Fibroblast of gingiva (primary cell): ENCODE measurements at regions not wholly inside any gene's neighbourhood (a gene's known extent, or its start where the extent isn't known, plus 50 kb on each side); places are given as distances from the start of the nearest gene placed in this dataset.
"Not testable (repeated sequence)": the region's sequence is repeated elsewhere in the genome, so short reads cannot be mapped to it uniquely, and the experiment has no call there.

Experiments used
- DNase-seq: peaks from one replicate; pipeline ENCODE4 v3.0.0-alpha.2; 2011; ENCODE audit warnings: low read depth

GRCh38 chr10:70990156-70990555 is 101.8 kb upstream of the PCBD1 start:
- not testable (repeated sequence) for DNase-seq

GRCh38 chr10:70990681-70991080 is 102.3 kb upstream of the PCBD1 start:
- DNase-seq = no peak

GRCh38 chr10:70991140-70992124 is 103.1 kb upstream of the PCBD1 start:
- no peak for DNase-seq

GRCh38 chr10:70992436-70992835 is 104.1 kb upstream of the PCBD1 start:
- DNase-seq = no peak

GRCh38 chr10:70993051-70993450 is 104.7 kb upstream of the PCBD1 start:
- no peak for DNase-seq

- DNase-seq = no peak
Measured at GRCh38 chr10:70996549-70996948, 108.2 kb upstream of the PCBD1 start.

GRCh38 chr10:70997236-70997635 is 108.9 kb upstream of the PCBD1 start:
- DNase-seq = no peak

- DNase-seq = no peak
Measured at GRCh38 chr10:70998086-70998485, 109.7 kb upstream of the PCBD1 start.

GRCh38 chr10:71001470-71001869 is 113.1 kb upstream of the PCBD1 start:
- DNase-seq = no peak

- DNase-seq = no peak
Measured at GRCh38 chr10:71004176-71005075, 116.1 kb upstream of the PCBD1 start.

- DNase-seq = no peak
Measured at GRCh38 chr10:71005337-71006305, 117.3 kb upstream of the PCBD1 start.

GRCh38 chr10:71006506-71006905 is 118.1 kb upstream of the PCBD1 start:
- no peak for DNase-seq

- DNase-seq = no peak
Measured at GRCh38 chr10:71007516-71007915, 119.2 kb upstream of the PCBD1 start.

- no peak for DNase-seq
Measured at GRCh38 chr10:71008150-71008549, 119.8 kb upstream of the PCBD1 start.

- DNase-seq = no peak
Measured at GRCh38 chr10:71009126-71009525, 120.8 kb upstream of the PCBD1 start.

GRCh38 chr10:71010730-71011129 is 122.4 kb upstream of the PCBD1 start:
- DNase-seq = no peak

- DNase-seq = no peak
Measured at GRCh38 chr10:71011141-71011540, 122.8 kb upstream of the PCBD1 start.

GRCh38 chr10:71014021-71014805 is 125.8 kb upstream of the PCBD1 start:
- DNase-seq = no peak

GRCh38 chr10:71015674-71016073 is 127.3 kb upstream of the PCBD1 start:
- DNase-seq = no peak

GRCh38 chr10:71020061-71020460 is 131.7 kb upstream of the PCBD1 start:
- DNase-seq = not testable (repeated sequence)

GRCh38 chr10:71021402-71021801 is 133.0 kb upstream of the PCBD1 start:
- DNase-seq = no peak
